ENCODE measurements at regions not wholly inside any gene's neighbourhood (a gene's known extent, or its start where the extent isn't known, plus 50 kb on each side); places are given as distances from the start of the nearest gene placed in this dataset.
A peak's percentile ranks its signal among the peaks of the same experiment; 100 is the strongest.
"Not testable (repeated sequence)": the region's sequence is repeated elsewhere in the genome, so short reads cannot be mapped to it uniquely, and the experiment has no call there.

GRCh38 chr15:67920524-67921240 lies 80.8 kb upstream of the RNU6-1 start:
- DNase-seq = no peak

DNA sequence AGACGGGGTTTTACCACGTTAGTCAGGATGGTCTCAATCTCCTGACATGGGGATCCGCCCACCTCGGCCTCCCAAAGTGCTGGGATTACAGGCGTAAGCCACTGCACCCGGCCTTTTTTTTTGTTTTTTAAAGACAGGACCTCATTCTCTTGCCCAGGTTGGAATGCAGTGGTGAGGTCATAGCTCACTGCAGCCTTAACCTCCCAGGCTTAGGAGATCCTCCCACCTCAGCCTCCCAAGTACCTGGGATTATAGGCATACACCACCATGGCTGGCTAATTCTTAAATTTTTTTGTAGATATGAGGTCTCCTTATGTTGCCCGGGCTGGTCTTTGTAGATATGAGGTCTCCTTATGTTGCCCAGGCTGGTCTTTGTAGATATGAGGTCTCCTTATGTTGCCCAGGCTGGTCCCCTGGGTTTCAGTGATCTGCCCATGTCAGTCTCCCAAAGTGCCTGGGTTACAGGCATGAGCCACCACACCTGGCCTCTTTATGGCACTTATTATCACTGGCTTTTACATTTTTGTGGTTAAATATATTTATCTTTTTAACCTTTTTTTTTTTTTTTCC lies 82.3 kb upstream of the RNU6-1 start:
- no peak for DNase-seq

DNA sequence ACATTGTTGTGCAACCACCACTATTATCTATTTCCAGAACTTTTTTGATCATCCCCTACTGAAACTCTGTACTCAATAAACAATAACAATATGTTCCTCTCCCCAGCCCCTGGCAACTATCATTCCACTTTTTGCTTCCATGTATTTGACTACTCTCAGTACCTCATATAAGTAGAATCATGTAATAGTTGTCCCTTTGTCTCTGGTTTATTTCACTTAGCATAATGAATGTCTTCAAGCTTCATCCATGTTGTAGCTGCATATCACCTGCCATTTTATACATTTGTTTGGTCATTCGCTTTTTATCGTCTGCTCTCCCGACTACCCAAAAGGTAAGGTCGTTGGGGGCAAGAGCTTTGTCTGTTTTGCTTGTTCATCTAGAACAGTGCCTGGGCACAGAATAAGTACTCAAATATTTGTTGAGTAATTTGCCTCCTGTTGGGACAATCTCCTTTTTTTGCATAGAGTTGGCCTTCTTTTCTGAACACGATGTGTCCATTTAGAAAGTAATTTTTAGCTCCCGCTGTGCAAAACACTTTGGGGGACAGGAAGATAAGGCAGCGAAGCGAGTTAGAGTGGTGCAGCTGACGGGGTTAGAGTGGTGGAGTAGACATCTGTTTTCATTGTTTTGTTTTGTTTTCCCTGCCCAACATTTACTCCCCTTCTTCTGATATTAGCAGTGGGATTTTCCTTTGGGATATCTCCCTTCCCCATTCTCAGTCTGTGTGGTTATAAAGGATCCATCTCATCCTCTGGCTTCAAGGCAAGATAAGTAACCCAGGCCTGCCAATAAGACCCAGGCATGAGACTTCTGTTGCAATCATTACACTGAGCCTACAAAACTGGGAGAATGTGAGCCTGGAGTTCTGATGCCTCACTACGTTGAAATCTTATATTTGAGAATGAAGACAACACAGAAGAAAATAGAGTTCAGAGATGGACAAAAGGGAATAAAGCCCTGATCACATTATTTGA lies 83.4 kb upstream of the RNU6-1 start:
- DNase-seq = no peak

- DNase-seq = no peak
Measured at GRCh38 chr15:67924359-67924974, 84.6 kb upstream of the RNU6-1 start.

GRCh38 chr15:67925182-67925581 lies 85.3 kb upstream of the RNU6-1 start:
- DNase-seq = no peak

- DNase-seq = peak; percentile 72
Measured at GRCh38 chr15:67927501-67928168, 87.8 kb upstream of the RNU6-1 start.

DNA sequence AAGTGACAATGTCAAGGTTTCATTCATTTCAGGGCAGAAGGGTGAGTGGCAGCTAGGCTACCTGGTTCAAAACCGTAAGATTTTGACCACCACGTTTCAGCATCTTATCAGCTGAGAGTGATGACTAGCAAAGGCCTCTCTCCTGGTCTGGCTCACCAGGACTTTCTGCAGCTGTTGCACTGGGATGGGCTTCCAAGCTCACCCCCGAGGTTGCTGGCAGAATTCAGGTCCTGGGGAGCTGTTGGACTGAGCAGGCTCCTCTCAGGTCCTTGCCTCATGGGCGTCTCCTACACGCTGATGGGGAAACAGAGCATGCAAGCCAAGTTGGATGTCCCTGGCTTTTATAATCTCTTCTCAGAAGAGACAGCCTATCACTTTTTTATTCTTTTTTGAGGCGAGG lies 88.8 kb upstream of the RNU6-1 start:
- DNase-seq = no peak

DNA sequence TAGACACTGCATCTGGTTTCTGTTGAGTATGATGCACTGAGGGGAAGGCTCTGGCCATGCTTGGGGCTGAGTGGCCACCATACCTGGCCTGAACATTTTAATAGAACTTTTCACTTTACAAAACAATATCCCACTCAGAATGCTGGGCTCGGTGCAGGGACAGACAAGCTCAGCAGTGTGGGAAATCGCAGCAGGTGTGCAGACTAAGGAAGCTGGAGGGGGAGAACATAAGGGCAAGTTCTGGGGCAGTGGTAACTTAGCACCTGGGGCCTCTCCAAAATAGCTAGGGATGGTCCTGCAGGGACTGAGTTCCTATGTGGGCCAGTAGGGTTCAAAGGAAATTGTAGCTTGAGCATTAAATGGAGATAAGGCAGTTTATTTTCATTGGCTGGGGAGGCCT lies 90.9 kb upstream of the RNU6-1 start:
- DNase-seq = no peak

DNA sequence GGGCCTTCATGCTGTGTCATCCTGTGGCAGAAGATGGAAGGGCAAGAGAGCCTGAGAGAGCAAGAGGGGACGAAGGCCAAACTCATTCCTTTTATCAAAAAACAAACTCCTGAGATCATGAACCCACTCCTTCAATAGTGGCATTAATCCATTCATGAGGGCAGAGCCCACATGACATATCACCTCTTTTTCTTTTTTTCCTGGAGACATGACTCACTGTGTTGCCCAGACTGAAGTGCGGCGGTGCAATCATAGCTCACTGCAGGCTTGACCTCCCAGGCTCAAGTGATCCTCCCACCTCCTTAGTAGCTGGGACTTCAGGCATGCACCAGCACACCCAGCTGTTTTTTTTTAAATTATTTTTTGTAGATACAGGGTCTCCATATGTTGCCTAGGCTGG lies 92.0 kb upstream of the RNU6-1 start:
- no peak for DNase-seq

- not testable (repeated sequence) for DNase-seq
Measured at GRCh38 chr15:67934126-67934525, 94.3 kb upstream of the RNU6-1 start.

DNA sequence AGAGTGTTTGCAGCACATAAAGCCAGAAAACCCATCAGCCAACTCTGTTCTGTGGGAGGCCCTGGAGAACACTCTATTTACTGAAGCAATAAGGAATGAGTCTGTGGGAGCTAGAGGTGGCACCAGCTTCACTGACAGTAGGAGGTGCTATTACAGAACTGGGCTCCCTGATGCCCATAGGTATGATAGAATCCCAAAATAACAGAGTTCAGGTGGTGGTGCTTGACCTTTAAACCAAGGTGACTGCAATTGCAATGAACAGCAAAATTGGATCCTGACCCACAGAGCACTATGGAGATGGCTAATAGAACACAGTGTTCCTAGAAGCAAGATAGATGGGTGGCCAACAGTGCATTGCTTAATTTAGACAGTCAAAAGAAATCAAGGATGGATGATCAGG lies 95.4 kb upstream of the RNU6-1 start:
- DNase-seq = no peak

DNA sequence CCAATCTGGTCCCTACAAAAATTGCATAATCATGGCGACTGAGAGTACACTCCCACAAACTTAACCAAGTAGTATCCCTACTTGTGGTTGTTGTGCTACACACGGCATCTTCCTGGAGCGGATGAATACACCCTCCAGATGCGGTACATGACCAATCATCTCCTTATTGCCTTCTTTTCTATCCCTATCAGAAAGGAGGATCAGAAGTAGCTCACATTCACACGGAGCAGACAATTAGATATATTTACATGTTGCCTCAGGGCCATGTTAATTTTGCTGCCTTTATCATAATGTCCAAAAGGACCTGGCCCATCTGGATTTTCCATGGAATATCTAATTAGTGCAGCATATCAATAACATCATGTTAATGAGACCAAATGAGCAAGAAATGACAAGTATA lies 96.4 kb upstream of the RNU6-1 start:
- DNase-seq = no peak

DNA sequence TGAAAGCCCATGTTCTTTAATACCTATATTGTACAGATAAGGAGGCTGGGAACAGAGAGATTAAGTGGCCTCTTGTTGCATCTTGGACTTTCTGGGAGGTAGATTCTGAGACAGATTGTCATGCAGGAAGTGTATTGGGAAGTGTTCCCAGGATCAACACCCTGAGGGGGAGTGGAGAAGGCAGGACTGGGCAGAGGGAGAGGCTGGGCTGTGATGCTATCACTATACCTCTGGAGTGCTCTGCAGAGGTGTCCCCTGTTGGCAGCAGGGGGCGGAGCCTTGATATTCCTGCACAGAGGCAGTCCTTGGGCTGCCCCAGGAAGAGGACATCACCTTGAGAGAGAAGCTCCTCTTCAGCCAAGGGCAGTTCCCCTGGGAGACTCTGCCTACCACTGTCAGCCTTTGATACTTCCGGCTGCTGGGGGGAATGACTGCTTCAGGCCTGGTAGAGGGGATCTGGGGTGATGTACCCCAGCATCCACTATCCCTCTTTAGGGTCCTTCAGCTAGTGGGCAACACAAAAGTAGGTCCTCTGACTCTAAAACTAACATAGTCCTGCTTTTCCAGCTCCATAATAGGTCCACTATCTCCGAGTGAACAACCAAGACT lies 97.4 kb upstream of the RNU6-1 start:
- DNase-seq = peak; percentile 87

DNA sequence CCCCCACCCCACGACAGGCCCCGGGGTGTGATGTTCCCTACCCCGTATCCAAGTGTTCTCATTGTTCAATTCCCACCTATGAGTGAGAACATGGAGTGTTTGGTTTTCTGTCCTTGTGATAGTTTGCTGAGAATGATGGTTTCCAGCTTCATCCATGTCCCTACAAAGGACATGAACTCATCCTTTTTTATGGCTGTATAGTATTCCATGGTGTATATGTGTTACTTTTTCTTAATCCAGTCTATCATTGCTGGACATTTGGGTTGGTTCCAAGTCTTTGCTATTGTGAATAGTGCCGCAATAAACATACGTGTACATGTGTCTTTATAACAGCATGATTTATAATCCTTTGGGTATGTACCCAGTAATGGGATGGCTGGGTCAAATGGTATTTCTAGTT lies 99.3 kb upstream of the RNU6-1 start:
- DNase-seq = not testable (repeated sequence)

DNA sequence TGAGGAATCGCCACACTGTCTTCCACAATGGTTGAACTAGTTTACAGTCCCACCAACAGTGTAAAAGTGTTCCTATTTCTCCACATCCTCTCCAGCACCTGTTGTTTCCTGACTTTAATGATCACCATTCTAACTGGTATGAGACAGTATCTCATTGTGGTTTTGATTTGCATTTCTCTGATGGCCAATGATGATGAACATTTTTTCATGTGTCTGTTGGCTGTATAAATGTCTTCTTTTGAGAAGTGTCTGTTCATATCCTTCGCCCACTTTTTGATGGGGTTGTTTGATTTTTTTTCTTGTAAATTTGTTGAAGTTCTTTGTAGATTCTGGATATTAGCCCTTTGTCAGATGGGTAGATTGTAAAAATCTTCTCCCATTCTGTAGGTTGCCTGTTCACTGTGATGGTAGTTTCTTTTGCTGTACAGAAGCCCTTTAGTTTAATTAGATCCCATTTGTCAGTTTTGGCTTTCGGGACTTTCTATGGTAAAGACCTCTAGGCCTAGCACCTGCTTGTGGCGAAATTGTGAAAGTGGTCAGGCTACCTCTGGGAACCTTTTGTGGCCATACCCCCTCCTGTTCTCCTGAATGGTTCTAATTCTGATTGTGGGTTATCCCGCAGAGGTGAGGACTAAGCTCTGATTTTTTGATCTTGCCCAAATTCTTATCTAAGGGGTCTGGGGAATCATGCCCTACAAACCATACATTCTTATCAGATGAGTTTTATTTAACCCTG lies 99.9 kb upstream of the RNU6-1 start:
- DNase-seq = not testable (repeated sequence)

DNA sequence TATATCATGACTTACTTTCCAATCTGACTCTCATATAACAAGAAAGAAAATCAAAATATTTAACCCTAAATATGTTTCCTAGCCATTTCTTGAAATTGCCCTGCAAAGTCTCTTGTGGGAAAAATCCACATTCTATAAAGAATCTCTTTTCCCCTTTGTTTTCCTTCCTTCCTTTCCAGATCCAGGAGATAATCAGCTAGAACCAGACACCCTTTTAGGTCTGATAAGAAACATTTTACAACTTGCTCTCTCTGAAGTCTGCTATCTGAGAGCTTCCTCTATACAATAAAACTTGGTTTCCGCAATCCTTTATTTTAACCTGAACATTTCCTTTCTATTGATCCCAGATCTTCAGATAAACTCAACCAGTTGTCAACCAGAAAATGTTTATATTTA lies 100.5 kb upstream of the RNU6-1 start:
- DNase-seq = no peak

- DNase-seq = peak; percentile 91
Measured at GRCh38 chr15:67941648-67942310, 101.9 kb upstream of the RNU6-1 start.

DNA sequence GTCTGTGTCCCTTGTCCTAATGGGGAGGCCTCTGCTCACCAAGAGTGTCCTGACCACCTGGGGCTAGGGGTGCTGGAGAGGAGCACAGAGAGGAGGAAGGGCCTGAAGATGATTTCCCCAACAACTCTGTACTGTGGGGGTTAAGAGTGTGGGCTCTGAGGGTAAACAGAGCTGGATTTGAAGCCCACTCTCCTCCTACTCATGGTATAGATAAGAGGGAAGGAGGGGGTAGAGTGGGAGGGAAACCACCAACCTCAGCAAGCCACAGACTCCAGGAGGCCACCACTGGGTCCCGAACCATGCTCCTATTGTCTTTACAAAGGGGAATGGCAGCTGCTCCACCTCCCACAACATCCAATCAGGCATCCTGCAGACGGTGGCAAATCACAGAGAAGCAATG lies 103.6 kb upstream of the RNU6-1 start:
- no peak for DNase-seq

DNA sequence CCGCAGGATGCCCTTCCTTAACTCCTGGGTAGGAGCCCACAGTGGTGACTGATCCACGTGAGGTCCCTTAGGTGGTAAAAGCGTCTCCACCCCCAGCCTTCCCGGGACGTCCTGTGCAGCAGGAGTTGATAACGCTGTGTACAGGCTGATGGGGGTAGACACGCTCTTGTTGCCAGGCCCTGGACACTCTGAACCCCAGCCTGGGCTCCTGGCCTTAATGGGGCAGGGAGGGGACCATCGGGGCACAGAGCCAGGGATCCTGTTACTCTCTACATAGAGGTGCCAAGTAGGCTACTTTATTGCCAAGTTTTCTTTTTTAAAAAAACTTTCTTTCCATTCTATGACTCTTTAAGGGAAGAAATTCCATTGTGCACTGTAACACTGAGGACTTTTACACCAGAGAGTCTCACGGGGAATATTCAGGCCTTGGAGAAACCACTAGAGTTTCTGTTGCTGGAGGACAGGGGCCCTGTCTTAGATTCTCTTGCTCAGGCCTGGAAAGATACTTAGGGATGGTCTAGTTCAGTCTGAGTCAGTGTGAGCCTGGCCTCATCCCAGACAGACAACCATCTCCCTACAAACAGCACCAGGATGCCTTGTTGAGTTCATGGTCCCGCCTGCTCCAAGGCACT lies 104.3 kb upstream of the RNU6-1 start:
- no peak for DNase-seq

GRCh38 chr15:67945131-67945530 lies 105.3 kb upstream of the RNU6-1 start:
- no peak for DNase-seq

Measured in islet precursor cell (in vitro differentiated cells).